K562 (cell line): ENCODE measurements at regions not wholly inside any gene's neighbourhood (a gene's known extent, or its start where the extent isn't known, plus 50 kb on each side); places are given as distances from the start of the nearest gene placed in this dataset.

Source experiments
- ATAC-seq: fragments of 200-7000 bp; cut with Tn5 transposase; 3 replicates; pipeline ENCODE4 v1.9.1; 2020; ENCODE audit warnings: moderate library complexity
- BruUV-seq: library from RNA; stranded (reverse); fragments of 400-500 nt; replicated peaks from 2 replicates; lab custom pipeline; 2021; lab: Mats Ljungman, UMichigan
- CTCF ChIA-PET: fragments of 300-600 bp; formaldehyde crosslinking; extraction: SDS; loops from one replicate; lab custom pipeline; 2021; ENCODE audit warnings: low intra/inter-chr PET ratio; lab: Yijun Ruan, JAX
- POLR2A ChIA-PET: fragments of 300-600, 350-650 bp; sonication (Branson Sonifier 250); formaldehyde crosslinking; extraction: SDS; loops from one replicate; lab custom pipeline; 2021; ENCODE audit warnings: antibody characterized with exemption, inconsistent platforms; lab: Yijun Ruan, JAX
- DNase-seq, 4 experiments: peaks; one replicate each; pipeline versions ENCODE4 v3.0.0 to v3.0.0-alpha.2; 2011 to 2018; ENCODE audit warnings: low spot score in 3 of 4, mixed read lengths in 3 of 4; ENCODE audit errors: extremely low read depth in 1 of 4
- FAIRE-seq: peaks from 2 replicates; lab custom pipeline; 2011; peaks lifted over from hg19 to GRCh38; lab: Jason Lieb, UNC
- H2AFZ ChIP-seq: 2 replicates; pipeline ENCODE4 v1.6.0; 2011; ENCODE audit warnings: low read depth, low read length, control low read depth, inconsistent platforms
- H3K27ac ChIP-seq: fragments of 200-600 bp; 3 replicates; pipeline ENCODE4 v1.8.0; 2011; ENCODE audit warnings: low read depth, mild to moderate bottlenecking, control low read depth, inconsistent platforms, low read length, moderate library complexity, mixed read lengths; ENCODE audit errors: extremely low read depth
- H3K27me3 ChIP-seq, 2 experiments: fragments of 300-600 bp in 1 of 2; 2 replicates in 1 of 2; 3 replicates in 1 of 2; pipeline versions ENCODE4 v1.6.0 to v1.8.0; 2011; ENCODE audit warnings: inconsistent platforms in 2 of 2, low read length in 2 of 2, mild to moderate bottlenecking in 1 of 2, mixed read lengths in 1 of 2, moderate library complexity in 1 of 2; ENCODE audit not compliant: control insufficient read depth in 2 of 2, insufficient read depth in 2 of 2
- H3K36me3 ChIP-seq: fragments of 300-600 bp; 3 replicates; pipeline ENCODE4 v1.8.0; 2011; ENCODE audit warnings: mild to moderate bottlenecking, low read length, inconsistent platforms; ENCODE audit not compliant: control insufficient read depth, insufficient read depth
- H3K4me1 ChIP-seq, 2 experiments: fragments of 200-600 bp in 1 of 2; replicated peaks in 1 of 2; 2 replicates in 1 of 2; 3 replicates in 1 of 2; pipeline versions ENCODE4 v1.5.1 to v1.8.0; 2011; ENCODE audit warnings: inconsistent platforms in 2 of 2, low read length in 2 of 2, mild to moderate bottlenecking in 1 of 2, mixed read lengths in 1 of 2, moderate library complexity in 1 of 2; ENCODE audit not compliant: control insufficient read depth in 2 of 2, insufficient read depth in 2 of 2
- H3K4me2 ChIP-seq: 2 replicates; pipeline ENCODE4 v1.6.1; 2011; ENCODE audit warnings: low read length, control low read depth, inconsistent platforms, mixed read lengths; ENCODE audit not compliant: insufficient read depth
- H3K4me3 ChIP-seq: fragments of 200-600 bp; sonication (generic), shearing (Covaris generic); 2 replicates; pipeline ENCODE4 v1.5.1; 2016; ENCODE audit warnings: control low read depth, inconsistent platforms
- H3K79me2 ChIP-seq: fragments of 200-600 bp; 3 replicates; pipeline ENCODE4 v1.8.0; 2011; ENCODE audit warnings: low read length, inconsistent platforms; ENCODE audit not compliant: control insufficient read depth, insufficient read depth
- H3K9ac ChIP-seq, 2 experiments: 2 replicates each; pipeline versions ENCODE4 v1.6.0 to v1.6.1; 2011; ENCODE audit warnings: low read depth in 2 of 2, low read length in 2 of 2, control low read depth in 1 of 2, inconsistent platforms in 1 of 2, mild to moderate bottlenecking in 1 of 2, mixed read lengths in 1 of 2; ENCODE audit not compliant: insufficient read depth in 1 of 2
- H3K9me1 ChIP-seq: one replicate; pipeline ENCODE4 v1.6.0; 2011; ENCODE audit warnings: inconsistent platforms, mild to moderate bottlenecking, low read length, moderate library complexity; ENCODE audit not compliant: control insufficient read depth, insufficient read depth
- H3K9me3 ChIP-seq: replicated peaks from 2 replicates; pipeline ENCODE4 v1.5.1; 2011; ENCODE audit warnings: low read depth, low read length, inconsistent platforms; ENCODE audit not compliant: control insufficient read depth, insufficient read depth
- H4K20me1 ChIP-seq: replicated peaks from 2 replicates; pipeline ENCODE4 v1.6.1; 2011; ENCODE audit warnings: low read length, inconsistent platforms, mixed read lengths; ENCODE audit not compliant: control insufficient read depth, insufficient read depth
- EWSR1 ChIP-seq: fragments of 450-650 bp; IDR thresholded peaks from 2 replicates; pipeline ENCODE4 v1.6.1; 2018; ENCODE audit warnings: borderline replicate concordance, mild to moderate bottlenecking, low read depth, moderate library complexity; ENCODE audit not compliant: partially characterized antibody
- FOXP1 ChIP-seq: sonication (generic); formaldehyde crosslinking; IDR thresholded peaks from 2 replicates; pipeline ENCODE4 v1.8.0; 2022; ENCODE audit warnings: mild to moderate bottlenecking, missing genetic modification reagents
- KAT7 ChIP-seq: sonication (generic); formaldehyde crosslinking; IDR thresholded peaks from 2 replicates; pipeline ENCODE4 v1.8.0; 2022; ENCODE audit warnings: missing genetic modification reagents, mild to moderate bottlenecking, borderline replicate concordance
- NCOA6 ChIP-seq: fragments of 450-650 bp; IDR thresholded peaks from 2 replicates; pipeline ENCODE4 v1.6.1; 2017; ENCODE audit warnings: mild to moderate bottlenecking
- NCOR1 ChIP-seq: fragments of 450-650 bp; IDR thresholded peaks from 2 replicates; pipeline ENCODE4 v1.6.1; 2016; ENCODE audit warnings: mild to moderate bottlenecking, moderate library complexity
- PBX2 ChIP-seq, 2 experiments: IDR thresholded peaks in 1 of 2; conservative IDR thresholded peaks in 1 of 2; 2 replicates each; pipeline ENCODE4 v1.6.1; 2016; ENCODE audit warnings: low read depth in 2 of 2, mild to moderate bottlenecking in 1 of 2, missing compliant biosample characterization in 1 of 2, missing genetic modification characterization in 1 of 2, moderate library complexity in 1 of 2
- PHTF2 ChIP-seq: fragments of 250-450 bp; sonication (Bioruptor Pico); IDR thresholded peaks from 2 replicates; pipeline ENCODE4 v1.5.0; 2021; ENCODE audit warnings: mild to moderate bottlenecking
- PTBP1 ChIP-seq: fragments of 200-400 bp; formaldehyde crosslinking; IDR thresholded peaks from 2 replicates; pipeline ENCODE4 v1.6.1; 2017; ENCODE audit warnings: low read depth, low read length
- RUNX1 ChIP-seq: sonication (generic); IDR thresholded peaks from 2 replicates; pipeline ENCODE4 v1.6.1; 2016; ENCODE audit warnings: antibody characterized with exemption, low read depth
- TAF7 ChIP-seq: fragments of 450-650 bp; IDR thresholded peaks from 2 replicates; pipeline ENCODE4 v1.6.1; 2016; ENCODE audit warnings: missing genetic modification characterization, missing compliant biosample characterization
- ZNF197 ChIP-seq: fragments of 200-800 bp; sonication (Bioruptor generic); IDR thresholded peaks from 2 replicates; pipeline ENCODE4 v1.6.1; 2016; ENCODE audit warnings: low read depth, missing genetic modification characterization, missing compliant biosample characterization
- WGBS: fragments of 100-300 bp; shearing (Covaris generic); methylation state at CpG from one replicate; pipeline ENCODE4 v1.1.6; 2016; ENCODE audit warnings: low coverage, mixed read lengths; ENCODE audit not compliant: insufficient coverage; ENCODE audit errors: missing lambda C conversion rate; 5-methylcytosine and 5-hydroxymethylcytosine counted together
- in situ Hi-C: fragments of 300-500 bp; cut with MboI; formaldehyde crosslinking; loops from 4 replicates; pipeline ENCODE4 v1.15.0; 2018; ENCODE audit warnings: inconsistent platforms, mixed read lengths
- intact Hi-C: fragments of 100-400 bp; cut with micrococcal nuclease; formaldehyde crosslinking; loops from 2 replicates; pipeline ENCODE4 v1.14.2; 2022
- TF ChIP-seq, protein P1 (sequence below): sonication (generic); formaldehyde crosslinking; IDR thresholded peaks from 2 replicates; pipeline ENCODE4 v1.8.0; 2023; ENCODE audit warnings: mild to moderate bottlenecking, missing genetic modification reagents

DNA sequence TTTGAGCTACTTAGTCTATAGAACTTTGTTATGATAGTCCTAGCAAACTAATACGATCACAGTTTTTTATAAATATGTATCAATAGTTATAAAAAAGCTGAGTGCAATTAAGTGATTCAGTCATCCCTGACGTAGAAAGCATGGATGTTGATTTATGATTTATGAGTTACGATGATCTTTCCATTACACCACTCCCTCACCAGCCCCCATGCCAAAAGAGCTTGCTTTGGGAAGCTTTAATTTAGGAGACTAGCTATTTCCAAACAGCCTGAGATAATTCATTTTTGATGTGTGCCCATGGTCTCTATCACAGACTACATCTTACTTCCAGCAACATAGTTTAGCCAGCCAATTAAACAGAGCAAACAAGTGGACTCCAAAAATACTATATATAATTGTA, 256.8 kb downstream of the GABRG2 start (continued):
- TF ChIP-seq NCOA6 = no peak
- no peak for TF ChIP-seq ZNF197 (CRISPR knock-in tag)
- TF ChIP-seq PHTF2 (CRISPR knock-in tag) = no peak
- no peak for TF ChIP-seq FOXP1 (CRISPR knock-in tag)

DNA sequence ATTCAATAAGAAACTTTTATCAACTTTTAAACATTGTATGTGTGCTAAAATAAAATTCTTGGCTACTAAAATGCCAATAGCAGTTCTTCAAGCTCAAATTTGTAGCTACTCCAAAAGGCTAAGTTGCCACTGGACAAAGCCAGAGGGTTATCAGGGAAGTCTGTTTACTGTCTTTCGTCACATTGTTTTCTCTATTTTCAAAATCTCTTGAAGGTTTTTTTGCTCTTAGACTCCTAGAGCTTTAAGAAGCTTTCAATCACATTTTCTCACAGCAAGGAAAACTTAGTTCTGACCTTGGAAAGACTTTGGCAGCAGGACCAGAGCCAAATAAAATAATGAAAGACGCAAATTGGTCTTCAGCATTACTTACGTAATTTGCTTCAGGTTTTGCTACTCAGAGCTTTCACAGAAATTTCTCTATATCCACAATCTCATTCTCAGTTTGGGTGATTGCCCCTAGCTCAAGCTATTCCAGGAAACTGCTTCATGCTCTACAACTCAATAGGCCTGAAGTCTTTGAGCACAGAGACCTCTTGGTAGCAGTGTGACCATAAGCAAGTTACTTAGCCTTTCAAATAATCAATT, 257.7 kb downstream of the GABRG2 start:
- H2AFZ ChIP-seq = no peak overlapping the region
- intact Hi-C loops = no loop called here
- CTCF ChIA-PET = no interaction called here
- TF ChIP-seq KAT7 (CRISPR knock-in tag) (no peak), PBX2 (CRISPR knock-in tag; IDR thresholded peaks at IDR 0.05; ENCODE audit: low read depth) (no peak), PBX2 (tag; conservative IDR thresholded peaks at IDR 0.05; ENCODE audit: low read depth) (no peak), EWSR1 (no peak), PTBP1 (no peak), TAF7 (tag) (no peak), NCOR1 (no peak), RUNX1 (no peak)
- TF ChIP-seq, protein P1, sequence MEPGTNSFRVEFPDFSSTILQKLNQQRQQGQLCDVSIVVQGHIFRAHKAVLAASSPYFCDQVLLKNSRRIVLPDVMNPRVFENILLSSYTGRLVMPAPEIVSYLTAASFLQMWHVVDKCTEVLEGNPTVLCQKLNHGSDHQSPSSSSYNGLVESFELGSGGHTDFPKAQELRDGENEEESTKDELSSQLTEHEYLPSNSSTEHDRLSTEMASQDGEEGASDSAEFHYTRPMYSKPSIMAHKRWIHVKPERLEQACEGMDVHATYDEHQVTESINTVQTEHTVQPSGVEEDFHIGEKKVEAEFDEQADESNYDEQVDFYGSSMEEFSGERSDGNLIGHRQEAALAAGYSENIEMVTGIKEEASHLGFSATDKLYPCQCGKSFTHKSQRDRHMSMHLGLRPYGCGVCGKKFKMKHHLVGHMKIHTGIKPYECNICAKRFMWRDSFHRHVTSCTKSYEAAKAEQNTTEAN (CRISPR knock-in tag) = no peak

More for the DNA sequence above, 257.7 kb downstream of the GABRG2 start:
- Histone ChIP-seq H3K4me3 (no peak overlapping the region), H3K27me3 (no peaks in the 10 kb centered on the region), H4K20me1 (no peaks in the 10 kb centered on the region), H3K9me1 (no peaks in the 10 kb centered on the region), H3K4me1 (no peaks in the 10 kb centered on the region), H3K36me3 (no peaks in the 10 kb centered on the region), H3K4me2 (no peak overlapping the region), H3K9me3 (no peaks in the 10 kb centered on the region), H3K27ac (no peak overlapping the region), H3K9ac (no peak overlapping the region), H3K79me2 (no peaks in the 10 kb centered on the region)
- no TSS peak for BruUV-seq
- in situ Hi-C loops = no loop called here
- DNase-seq = no peak
- FAIRE-seq = no peak
- POLR2A ChIA-PET = no interaction called here
- no peak for ATAC-seq
- 4% methylated on average over 3 of the region's 3 CpGs for WGBS
